NB4 (cell line): ENCODE measurements at regions not wholly inside any gene's neighbourhood (a gene's known extent, or its start where the extent isn't known, plus 50 kb on each side); places are given as distances from the start of the nearest gene placed in this dataset.

ENCODE experiments used
- TF ChIP-seq, protein P1 (sequence below): IDR thresholded peaks from one replicate; pipeline ENCODE4 v1.5.1; 2012; ENCODE audit warnings: low read depth, low read length
- TF ChIP-seq, protein P2 (sequence below): IDR thresholded peaks from 2 replicates; pipeline ENCODE4 v1.6.1; 2011; ENCODE audit warnings: low read depth, low read length

DNA sequence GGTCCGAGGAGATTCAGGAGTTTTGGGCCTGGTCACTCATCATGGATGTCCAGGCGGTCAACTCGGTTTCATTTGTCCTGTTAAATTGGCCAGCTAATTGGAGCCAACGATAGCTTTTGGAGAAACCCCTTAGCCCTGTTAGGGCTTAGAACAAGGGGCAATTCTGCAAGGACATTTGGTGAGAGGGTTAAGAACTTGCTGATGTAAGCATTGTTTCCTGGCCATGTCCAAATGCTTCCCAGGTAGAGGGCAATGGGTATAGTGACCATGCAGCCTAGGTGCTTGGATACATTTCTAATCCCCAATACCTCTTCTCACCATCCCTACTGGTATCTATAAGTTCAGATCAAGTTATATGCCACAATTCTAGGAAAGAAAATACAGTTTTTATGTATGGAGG lies 131.5 kb downstream of the RPS24 start:
- TF ChIP-seq, protein P1, sequence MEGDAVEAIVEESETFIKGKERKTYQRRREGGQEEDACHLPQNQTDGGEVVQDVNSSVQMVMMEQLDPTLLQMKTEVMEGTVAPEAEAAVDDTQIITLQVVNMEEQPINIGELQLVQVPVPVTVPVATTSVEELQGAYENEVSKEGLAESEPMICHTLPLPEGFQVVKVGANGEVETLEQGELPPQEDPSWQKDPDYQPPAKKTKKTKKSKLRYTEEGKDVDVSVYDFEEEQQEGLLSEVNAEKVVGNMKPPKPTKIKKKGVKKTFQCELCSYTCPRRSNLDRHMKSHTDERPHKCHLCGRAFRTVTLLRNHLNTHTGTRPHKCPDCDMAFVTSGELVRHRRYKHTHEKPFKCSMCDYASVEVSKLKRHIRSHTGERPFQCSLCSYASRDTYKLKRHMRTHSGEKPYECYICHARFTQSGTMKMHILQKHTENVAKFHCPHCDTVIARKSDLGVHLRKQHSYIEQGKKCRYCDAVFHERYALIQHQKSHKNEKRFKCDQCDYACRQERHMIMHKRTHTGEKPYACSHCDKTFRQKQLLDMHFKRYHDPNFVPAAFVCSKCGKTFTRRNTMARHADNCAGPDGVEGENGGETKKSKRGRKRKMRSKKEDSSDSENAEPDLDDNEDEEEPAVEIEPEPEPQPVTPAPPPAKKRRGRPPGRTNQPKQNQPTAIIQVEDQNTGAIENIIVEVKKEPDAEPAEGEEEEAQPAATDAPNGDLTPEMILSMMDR = no peak
- TF ChIP-seq, protein P2, sequence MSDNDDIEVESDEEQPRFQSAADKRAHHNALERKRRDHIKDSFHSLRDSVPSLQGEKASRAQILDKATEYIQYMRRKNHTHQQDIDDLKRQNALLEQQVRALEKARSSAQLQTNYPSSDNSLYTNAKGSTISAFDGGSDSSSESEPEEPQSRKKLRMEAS = no peak
